AG04449 (cell line): ENCODE measurements at regions not wholly inside any gene's neighbourhood (a gene's known extent, or its start where the extent isn't known, plus 50 kb on each side); places are given as distances from the start of the nearest gene placed in this dataset.

Experiments used
- CTCF ChIA-PET: fragments of 350-600 bp; formaldehyde crosslinking; extraction: SDS; loops from one replicate; lab custom pipeline; 2021; ENCODE audit warnings: antibody characterized with exemption; lab: Yijun Ruan, JAX
- POLR2A ChIA-PET: fragments of 400-600, 350-600 bp; formaldehyde crosslinking; extraction: SDS; loops from one replicate; lab custom pipeline; 2020; ENCODE audit warnings: antibody characterized with exemption, inconsistent platforms; lab: Yijun Ruan, JAX
- DNase-seq: peaks from one replicate; pipeline ENCODE4 v3.0.0-alpha.2; 2010; ENCODE audit warnings: low read depth, low spot score
- H3K4me3 ChIP-seq: 2 replicates; pipeline ENCODE4 v1.5.1; 2011; ENCODE audit warnings: low read depth, mild to moderate bottlenecking, control low read depth, low read length
- TF ChIP-seq, protein P1 (sequence below): IDR thresholded peaks from one replicate; pipeline ENCODE4 v1.5.1; 2011; ENCODE audit warnings: mild to moderate bottlenecking, moderate library complexity, low read length, control low read depth, inconsistent platforms; ENCODE audit not compliant: insufficient read depth; ENCODE audit errors: missing control alignments

DNA sequence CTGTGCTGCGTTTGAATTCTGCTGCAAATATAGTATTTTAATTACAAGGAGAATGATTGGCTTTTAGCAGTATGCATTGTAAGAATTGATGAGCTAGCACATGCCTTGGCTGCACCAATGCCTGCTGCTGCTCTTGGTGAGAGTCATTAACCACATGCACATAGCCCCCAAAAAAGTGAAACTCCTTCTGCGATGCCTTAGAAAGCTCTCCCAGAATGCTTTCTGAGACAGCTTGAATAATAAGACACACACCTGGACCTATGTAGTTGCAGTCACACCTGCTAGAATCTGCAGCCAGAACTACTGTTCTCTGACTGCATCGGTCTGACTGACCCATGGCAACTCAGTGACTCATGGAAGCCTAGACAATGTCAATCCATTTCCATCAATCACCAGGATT is 170.1 kb upstream of the DDX18 start:
- ChIA-PET CTCF (no interaction called here), POLR2A (no interaction called here)
- no peak overlapping the region for H3K4me3 ChIP-seq
- no peak for DNase-seq
- TF ChIP-seq, protein P1, sequence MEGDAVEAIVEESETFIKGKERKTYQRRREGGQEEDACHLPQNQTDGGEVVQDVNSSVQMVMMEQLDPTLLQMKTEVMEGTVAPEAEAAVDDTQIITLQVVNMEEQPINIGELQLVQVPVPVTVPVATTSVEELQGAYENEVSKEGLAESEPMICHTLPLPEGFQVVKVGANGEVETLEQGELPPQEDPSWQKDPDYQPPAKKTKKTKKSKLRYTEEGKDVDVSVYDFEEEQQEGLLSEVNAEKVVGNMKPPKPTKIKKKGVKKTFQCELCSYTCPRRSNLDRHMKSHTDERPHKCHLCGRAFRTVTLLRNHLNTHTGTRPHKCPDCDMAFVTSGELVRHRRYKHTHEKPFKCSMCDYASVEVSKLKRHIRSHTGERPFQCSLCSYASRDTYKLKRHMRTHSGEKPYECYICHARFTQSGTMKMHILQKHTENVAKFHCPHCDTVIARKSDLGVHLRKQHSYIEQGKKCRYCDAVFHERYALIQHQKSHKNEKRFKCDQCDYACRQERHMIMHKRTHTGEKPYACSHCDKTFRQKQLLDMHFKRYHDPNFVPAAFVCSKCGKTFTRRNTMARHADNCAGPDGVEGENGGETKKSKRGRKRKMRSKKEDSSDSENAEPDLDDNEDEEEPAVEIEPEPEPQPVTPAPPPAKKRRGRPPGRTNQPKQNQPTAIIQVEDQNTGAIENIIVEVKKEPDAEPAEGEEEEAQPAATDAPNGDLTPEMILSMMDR, result no peak

DNA sequence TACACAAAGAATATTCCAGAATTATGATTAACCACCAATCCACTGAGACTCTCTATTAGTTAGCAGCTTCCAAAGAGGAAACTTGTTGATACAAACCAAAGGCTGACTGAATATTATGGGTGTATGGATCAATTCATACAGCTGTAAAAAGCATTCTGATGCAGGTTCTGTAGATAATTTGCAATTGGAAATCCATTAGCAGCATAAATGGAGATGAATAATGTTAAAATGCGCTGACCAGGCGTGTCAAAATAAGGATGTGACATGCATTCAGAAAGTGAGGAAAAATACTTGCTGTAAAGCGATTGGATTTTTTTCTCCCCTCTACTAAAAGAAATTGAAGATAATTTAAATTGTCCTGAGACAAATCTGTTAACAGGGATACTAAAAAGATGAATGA is 169.0 kb upstream of the DDX18 start:
- ChIA-PET CTCF (no interaction called here), POLR2A (no interaction called here)
- no peak overlapping the region for H3K4me3 ChIP-seq
- DNase-seq, result no peak
- TF ChIP-seq, protein P1, result no peak

DNA sequence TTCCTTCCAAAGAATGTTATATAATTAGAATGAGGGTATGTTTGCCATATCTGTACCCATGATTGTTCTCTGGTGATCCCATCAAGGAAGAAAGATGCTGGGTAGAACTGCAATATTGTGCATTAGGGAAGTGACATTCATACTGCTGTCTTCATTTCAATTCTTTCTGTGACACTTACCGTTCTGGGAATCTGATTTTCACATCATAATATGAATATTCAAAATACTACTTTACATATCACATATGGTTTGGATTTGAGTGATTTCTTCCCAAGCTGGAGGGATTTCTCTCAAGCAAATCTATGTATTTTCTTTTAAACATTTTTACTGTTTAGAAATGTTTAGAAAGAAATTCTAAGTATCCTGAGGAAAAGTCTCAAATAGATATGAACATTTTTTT is 168.4 kb upstream of the DDX18 start:
- no peak for DNase-seq
- ChIA-PET POLR2A (no interaction called here), CTCF (no interaction called here)
- no peak overlapping the region for H3K4me3 ChIP-seq
- TF ChIP-seq, protein P1, result no peak

DNA sequence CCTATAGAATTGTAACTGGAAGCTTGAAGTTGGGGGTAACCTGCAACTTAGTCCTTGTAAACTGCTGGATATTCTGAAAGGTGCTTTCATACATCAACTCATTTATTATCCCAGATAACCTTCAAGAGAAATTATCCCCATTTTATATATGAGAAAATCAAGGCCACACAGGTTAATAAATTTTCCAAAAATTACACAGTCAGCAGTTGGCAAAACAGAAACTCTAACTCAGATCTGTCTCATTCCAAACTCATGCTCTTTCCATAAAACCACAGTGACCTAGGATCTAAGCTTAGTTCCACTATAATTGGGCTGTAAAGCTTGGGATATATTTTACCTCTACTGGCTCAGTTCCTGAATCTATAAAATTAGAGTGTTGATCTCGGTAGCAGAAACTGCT is 167.6 kb upstream of the DDX18 start:
- no peak for DNase-seq
- TF ChIP-seq, protein P1, result no peak
- no peak overlapping the region for H3K4me3 ChIP-seq
- ChIA-PET POLR2A (no interaction called here), CTCF (no interaction called here)

DNA sequence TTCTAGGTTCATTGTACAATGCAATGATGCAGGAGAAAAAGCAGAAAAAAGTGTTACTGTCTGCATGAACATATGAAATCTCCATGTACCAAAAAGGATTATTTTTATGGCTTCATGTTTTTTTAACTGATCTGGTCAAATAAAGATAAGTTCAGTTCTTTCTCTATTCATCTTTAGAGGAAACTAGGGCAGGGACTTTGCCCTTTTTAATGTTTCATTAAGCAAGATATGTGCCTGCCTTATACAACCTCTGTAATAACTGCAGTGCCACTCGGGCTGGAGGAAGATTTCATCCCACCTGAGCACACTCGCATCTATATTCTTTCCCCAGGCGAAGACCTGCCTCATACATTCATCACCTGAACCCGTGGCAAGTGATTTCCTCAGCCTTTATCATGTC is 157.9 kb upstream of the DDX18 start:
- ChIA-PET CTCF (no interaction called here), POLR2A (no interaction called here)
- DNase-seq, result no peak

DNA sequence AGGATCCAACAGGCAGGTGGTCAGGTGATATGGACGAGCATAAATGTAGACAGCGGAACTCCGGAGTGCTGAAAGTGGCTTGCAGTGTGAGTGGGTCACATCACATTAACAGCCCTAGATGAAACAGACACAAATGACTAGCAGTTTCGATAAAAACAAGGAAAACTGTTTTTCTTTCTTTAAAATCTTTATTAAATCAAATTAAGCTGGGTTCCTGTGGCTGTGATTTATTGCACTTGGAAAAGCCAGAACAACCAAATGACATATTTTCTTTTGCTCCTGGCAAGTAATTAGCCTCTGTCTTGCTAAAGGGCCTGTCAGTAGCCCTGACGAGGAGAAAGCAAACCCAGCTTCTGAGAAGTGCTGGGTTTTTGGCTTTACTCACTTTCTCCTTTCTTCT is 152.9 kb upstream of the DDX18 start:
- TF ChIP-seq, protein P1, result no peak
- DNase-seq, result no peak
- ChIA-PET POLR2A (no interaction called here), CTCF (no interaction called here)
- no peak overlapping the region for H3K4me3 ChIP-seq

More for the DNA sequence above, 157.9 kb upstream of the DDX18 start:
- TF ChIP-seq, protein P1, result no peak
- no peak overlapping the region for H3K4me3 ChIP-seq

DNA sequence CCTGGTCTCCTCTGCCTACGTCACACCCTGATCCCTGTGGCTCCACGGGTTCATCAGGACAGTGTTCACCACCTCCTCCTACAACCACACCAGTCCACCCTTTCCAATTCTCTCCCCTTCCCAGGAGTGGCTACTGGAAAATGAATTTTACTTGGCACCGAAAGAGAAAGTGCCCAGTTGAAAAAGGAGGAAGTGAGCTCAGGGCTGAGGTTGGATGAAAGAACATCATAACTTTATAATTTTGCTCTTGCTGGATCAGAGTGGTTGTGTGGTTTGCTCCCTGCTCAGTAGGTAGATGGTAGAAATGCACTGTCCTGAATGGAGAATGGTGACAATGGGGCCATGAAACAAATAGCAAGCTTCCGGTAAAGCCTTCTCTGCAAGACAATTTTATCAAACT is 140.3 kb upstream of the DDX18 start:
- ChIA-PET POLR2A (no interaction called here), CTCF (no interaction called here)
- DNase-seq, result no peak
- TF ChIP-seq, protein P1, result no peak
- H3K4me3 ChIP-seq, result no peak overlapping the region
